ENCODE measurements at regions not wholly inside any gene's neighbourhood (a gene's known extent, or its start where the extent isn't known, plus 50 kb on each side); places are given as distances from the start of the nearest gene placed in this dataset.
"Not testable (repeated sequence)": the region's sequence is repeated elsewhere in the genome, so short reads cannot be mapped to it uniquely, and the experiment has no call there.

GRCh38 chr15:45869034-45869668 lies 234.3 kb downstream of the SQOR start:
- DNase-seq, result no peak

- peak; percentile 55 for DNase-seq
Observed at GRCh38 chr15:45871121-45871855, 236.5 kb downstream of the SQOR start.

DNA sequence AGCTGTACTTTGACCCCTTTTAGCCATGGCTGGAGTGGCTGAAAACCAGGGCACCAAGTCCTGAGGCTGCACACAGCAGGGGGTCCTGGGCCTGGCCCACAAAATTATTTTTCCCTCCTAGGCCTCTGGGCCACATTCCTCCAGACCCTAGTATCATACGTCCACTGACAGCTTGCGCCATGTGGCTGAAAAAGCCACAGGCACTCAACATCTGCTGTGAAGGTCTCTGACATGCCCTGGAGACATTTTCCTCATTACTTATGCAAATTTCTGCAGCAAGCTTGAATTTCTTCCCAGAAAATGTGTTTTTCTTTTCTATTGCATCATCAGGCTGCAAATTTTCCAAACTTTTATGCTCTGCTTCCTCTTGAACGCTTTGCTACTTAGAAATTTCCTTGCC lies 239.0 kb downstream of the SQOR start:
- DNase-seq, result no peak

- DNase-seq, result not testable (repeated sequence)
Observed at GRCh38 chr15:45874566-45874965, 239.7 kb downstream of the SQOR start.

- DNase-seq, result no peak
Observed at GRCh38 chr15:45884289-45884688, 249.5 kb downstream of the SQOR start.

DNA sequence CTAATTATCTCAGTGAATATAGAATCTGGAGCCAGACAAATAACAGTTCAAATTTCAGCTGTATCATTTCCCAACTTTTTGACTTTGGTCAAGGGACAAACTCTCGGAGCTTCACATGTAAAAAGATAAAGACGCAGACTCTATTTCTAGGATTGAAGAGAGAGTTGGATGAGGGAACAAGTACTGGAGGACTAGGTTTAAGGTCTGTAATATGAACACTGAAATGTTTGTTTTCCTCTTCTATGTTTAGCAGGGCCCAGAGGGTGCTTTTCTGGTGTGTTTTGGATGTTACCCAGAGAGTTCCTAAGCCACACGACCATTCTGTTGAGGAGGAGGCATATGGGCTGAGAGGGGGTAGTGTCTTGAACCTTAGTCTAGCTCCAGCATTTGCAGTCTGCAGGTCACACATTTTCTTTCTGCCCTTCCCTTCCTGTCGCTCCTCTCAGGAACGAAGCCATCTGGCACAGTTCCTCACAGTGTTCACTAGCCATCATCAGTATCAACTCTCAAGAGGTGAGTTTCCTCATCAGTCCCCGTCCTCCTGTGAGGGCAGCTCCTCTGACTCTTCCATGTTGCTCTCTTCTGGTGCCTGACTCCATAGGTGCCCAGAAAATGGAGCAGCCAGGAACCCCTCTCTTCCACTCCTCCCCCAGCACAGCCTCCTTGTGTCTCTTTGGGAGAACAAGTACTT lies 250.1 kb downstream of the SQOR start:
- DNase-seq, result no peak

- no peak for DNase-seq
Observed at GRCh38 chr15:45885801-45886200, 251.0 kb downstream of the SQOR start.

- no peak for DNase-seq
Observed at GRCh38 chr15:45891766-45892165, 256.9 kb downstream of the SQOR start.

- DNase-seq, result no peak
Observed at GRCh38 chr15:45892182-45892581, 257.4 kb downstream of the SQOR start.

DNA sequence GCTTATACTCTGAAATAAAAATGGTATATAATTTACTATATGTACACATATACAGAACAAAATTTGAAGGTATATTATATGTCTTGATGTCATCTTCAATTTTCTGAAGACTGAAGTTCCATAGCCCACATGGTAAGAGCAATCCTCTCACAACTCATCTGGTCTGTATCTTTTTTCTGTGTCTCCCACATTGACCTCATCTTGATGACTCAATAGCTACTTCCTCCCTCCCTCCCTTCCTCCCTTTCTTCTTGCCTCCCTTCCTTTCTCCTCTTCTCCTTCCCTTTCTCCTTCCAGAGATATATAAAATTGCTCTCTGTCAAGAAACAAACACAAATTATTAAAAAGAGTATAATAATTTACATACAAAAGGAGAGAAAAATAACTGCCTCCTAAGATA lies 268.5 kb downstream of the SQOR start:
- no peak for DNase-seq

DNA sequence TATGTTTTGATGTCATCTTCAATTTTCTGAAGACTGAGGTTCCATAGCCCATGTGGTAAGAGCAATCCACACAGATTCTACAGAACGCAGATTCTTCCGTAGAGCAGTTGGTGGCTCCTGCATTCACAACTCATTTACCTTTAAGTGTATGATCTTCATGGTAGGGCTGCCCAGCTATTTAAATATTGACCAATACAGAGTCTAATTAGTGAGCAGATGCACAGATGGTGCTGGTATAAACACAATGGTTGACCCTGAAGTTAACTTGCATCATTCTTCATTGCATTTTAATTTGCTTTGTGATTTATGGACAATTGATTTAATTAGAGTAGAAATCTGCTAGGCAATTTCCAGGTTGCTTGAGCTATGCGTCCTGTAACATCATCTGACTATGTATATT lies 269.2 kb downstream of the SQOR start:
- DNase-seq, result no peak

GRCh38 chr15:45906230-45906629 lies 271.4 kb downstream of the SQOR start:
- no peak for DNase-seq

DNA sequence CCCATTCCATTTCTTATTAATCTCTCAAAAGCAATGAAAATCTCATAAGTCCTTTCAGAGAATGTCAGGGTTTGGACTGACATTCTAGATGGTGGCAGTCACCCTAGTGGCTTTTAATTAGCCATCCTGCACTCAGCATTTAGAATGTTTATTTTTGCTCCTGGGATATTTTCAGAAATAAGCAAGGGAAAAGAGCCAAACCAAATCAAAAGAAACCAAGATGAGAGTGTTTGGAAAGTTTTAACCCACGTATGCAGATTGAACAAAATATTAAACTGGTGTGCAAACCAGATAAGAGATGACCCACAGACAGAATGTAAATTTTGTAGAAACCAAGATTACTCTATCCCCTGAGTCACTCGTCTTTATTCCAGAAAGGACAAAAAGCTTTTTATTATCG lies 275.8 kb downstream of the SQOR start:
- no peak for DNase-seq

GRCh38 chr15:45913451-45913850 lies 278.6 kb downstream of the SQOR start:
- no peak for DNase-seq

- no peak for DNase-seq
Observed at GRCh38 chr15:45914425-45914824, 279.6 kb downstream of the SQOR start.

GRCh38 chr15:45918839-45919238 lies 284.0 kb downstream of the SQOR start:
- no peak for DNase-seq

GRCh38 chr15:45919806-45920205 lies 285.0 kb downstream of the SQOR start:
- DNase-seq, result peak; percentile 36

- DNase-seq, result no peak
Observed at GRCh38 chr15:45921376-45921775, 286.5 kb downstream of the SQOR start.

GRCh38 chr15:45921978-45922377 lies 287.1 kb downstream of the SQOR start:
- DNase-seq, result no peak

GRCh38 chr15:45941367-45941766 lies 306.5 kb downstream of the SQOR start:
- DNase-seq, result no peak

DNA sequence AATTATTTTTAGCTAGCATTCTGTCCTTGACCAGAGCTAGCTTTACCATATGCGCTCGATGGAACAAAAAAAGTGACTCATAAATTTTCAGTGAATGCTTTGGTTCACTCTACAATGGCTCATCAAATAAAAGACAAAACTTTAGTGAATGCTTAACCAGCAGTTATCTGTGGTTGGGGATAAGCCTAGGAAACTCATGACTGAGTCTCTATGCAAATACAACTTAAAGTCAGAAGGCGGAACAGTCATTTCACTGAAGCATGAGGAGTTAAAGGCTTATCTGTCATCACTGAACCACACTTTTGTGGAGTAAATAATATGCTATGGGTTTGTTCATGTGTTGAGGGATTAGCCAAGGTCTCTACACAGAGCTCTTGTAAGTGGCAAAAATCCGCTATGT lies 308.4 kb downstream of the SQOR start:
- no peak for DNase-seq

DNA sequence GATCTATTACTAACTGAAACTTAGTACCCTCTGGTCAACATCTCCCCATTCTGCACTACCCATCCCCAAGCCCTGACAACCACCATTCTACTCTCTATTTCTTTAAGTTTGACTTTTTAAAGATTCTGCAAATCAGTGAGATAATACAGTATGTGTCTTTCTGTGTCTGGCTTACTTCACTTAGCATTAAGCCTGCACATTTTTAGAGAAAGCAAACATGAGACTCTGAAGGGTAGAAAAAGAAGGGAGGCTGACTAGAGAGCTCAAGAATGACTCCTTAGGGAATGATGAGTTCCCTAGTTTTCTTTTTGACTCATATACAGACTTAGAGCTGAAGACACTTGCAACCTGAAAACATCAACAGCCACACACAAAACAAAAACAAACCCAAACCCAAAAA lies 311.3 kb downstream of the SQOR start:
- no peak for DNase-seq

DNA sequence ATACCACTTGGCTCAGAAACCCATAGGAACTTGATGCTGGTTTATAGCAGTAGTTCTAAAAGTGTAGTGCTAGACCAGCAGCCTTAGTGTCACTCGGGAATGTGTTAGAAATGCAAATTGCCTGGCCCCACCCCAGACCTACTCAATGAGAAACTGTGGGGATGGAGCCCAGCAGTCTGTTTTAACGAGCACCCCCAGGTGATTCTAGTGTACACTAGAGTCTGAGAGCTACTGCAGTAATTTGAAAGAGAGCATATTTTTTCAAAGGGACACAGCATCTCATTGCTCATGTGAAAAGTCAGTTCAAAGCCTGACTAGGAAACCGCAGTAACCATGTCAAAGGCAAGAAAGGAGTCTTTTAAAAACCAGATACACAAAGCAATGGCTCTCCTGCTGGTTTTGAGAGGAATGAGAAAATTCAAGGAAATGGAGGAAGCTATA lies 313.4 kb downstream of the SQOR start:
- DNase-seq, result no peak

GRCh38 chr15:45958924-45959323 lies 324.1 kb downstream of the SQOR start:
- DNase-seq, result no peak

Measured in T1000 (cell line).